ENCODE measurements at regions not wholly inside any gene's neighbourhood (a gene's known extent, or its start where the extent isn't known, plus 50 kb on each side); places are given as distances from the start of the nearest gene placed in this dataset.

DNA sequence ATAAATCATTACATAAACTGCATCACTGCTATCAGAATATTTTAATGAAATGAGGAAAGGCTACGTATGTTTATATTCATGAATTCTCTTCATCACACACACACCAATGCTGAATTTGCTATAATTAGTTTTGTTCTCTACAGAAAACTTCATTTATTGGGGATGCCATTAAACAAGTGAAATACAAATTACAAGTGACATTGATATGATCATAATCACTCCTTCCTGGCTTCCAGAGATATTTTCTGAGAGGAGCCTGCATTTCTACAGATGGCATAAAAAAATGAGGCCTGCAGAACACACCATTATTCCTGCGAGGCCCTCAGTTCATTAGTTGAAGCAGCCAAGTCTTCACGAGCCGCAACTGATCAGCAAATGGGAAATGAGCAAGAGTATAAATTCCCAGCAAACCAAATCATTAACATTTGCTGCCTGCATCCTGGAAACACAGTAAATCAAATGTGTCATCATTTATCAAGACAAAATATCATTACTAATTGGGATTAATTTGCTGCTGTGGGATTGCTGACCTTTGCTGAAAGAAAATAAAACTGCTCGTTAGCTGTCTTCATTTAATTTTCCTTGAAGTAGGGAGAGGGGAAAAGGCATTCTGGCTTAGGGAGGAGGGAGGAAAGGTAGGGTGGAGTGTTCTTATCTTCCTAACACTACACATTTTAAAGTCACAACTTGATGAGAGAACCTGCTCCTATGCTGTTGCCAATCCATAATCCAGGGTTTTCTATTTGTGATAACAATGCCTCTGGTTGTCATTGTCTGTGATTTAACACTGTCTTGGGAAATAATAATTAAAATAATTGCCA is 921.9 kb downstream of the SQOR start:
- Mint-ChIP-seq H3K9me3 (peaks cover 4% of the 10 kb centered on the region), H3K27me3 (ENCODE audit: low read depth) (no peaks in the 10 kb centered on the region), H3K27ac (ENCODE audit: unreplicated experiment) (no peak overlapping the region), H3K4me3 (no peak overlapping the region), H3K36me3 (ENCODE audit: low read depth) (no peaks in the 10 kb centered on the region), H3K4me1 (no peaks in the 10 kb centered on the region)
- TF ChIP-seq, protein P1, sequence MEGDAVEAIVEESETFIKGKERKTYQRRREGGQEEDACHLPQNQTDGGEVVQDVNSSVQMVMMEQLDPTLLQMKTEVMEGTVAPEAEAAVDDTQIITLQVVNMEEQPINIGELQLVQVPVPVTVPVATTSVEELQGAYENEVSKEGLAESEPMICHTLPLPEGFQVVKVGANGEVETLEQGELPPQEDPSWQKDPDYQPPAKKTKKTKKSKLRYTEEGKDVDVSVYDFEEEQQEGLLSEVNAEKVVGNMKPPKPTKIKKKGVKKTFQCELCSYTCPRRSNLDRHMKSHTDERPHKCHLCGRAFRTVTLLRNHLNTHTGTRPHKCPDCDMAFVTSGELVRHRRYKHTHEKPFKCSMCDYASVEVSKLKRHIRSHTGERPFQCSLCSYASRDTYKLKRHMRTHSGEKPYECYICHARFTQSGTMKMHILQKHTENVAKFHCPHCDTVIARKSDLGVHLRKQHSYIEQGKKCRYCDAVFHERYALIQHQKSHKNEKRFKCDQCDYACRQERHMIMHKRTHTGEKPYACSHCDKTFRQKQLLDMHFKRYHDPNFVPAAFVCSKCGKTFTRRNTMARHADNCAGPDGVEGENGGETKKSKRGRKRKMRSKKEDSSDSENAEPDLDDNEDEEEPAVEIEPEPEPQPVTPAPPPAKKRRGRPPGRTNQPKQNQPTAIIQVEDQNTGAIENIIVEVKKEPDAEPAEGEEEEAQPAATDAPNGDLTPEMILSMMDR (conservative IDR thresholded peaks at IDR 0.05), result no peak
- no peak for DNase-seq (ENCODE audit: low read depth, low spot score)

DNA sequence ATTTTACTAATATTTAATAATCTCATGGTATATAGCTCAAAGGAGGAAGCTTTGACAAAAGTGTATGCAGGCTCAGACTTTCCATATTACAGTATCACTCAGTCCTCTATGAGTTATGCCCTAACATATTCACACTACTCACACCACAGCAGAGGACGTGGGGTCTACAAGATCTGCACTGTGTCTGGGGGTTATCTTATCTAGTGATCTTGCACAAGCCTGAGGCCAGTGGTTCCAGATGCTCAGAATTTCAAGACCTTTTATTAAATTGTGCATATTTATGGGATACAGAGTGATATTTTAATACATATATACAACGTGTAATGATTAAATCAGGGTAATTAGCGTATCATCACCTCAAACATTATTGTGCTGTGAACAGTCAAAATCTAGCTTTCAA is 933.1 kb downstream of the SQOR start:
- Mint-ChIP-seq H3K4me3 (no peak overlapping the region), H3K36me3 (ENCODE audit: low read depth) (no peaks in the 10 kb centered on the region), H3K27me3 (ENCODE audit: low read depth) (no peaks in the 10 kb centered on the region), H3K4me1 (no peaks in the 10 kb centered on the region), H3K27ac (ENCODE audit: unreplicated experiment) (no peak overlapping the region), H3K9me3 (no peaks in the 10 kb centered on the region)
- TF ChIP-seq, protein P1 (conservative IDR thresholded peaks at IDR 0.05), result no peak
- DNase-seq (ENCODE audit: low read depth, low spot score), result no peak

DNA sequence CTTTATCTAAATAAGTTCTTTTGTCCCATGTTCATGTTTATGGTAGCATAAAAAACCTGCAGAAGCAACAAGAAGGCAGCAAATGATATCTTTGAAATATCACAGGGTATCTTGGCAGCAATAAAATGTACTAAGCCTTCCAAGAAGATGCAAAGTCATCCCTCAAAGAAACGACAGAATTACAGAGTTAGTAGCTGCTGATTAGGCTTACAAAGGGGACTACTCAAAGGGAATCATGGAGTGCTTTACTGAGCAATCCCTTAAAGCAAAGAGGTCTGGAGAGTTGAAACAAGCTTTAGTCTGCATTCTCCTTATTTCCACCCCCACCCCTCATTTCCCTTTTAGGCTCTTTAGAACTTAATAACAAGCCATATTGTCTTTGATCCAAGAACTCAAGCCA is 935.0 kb downstream of the SQOR start:
- H3K4me3 Mint-ChIP-seq, result no peak overlapping the region
- no peaks in the 10 kb centered on the region for H3K27me3 Mint-ChIP-seq (ENCODE audit: low read depth)
- no peaks in the 10 kb centered on the region for H3K36me3 Mint-ChIP-seq (ENCODE audit: low read depth)
- no peak for DNase-seq (ENCODE audit: low read depth, low spot score)
- no peak overlapping the region for H3K27ac Mint-ChIP-seq (ENCODE audit: unreplicated experiment)
- TF ChIP-seq, protein P1 (conservative IDR thresholded peaks at IDR 0.05), result no peak
- H3K9me3 Mint-ChIP-seq, result no peaks in the 10 kb centered on the region
- H3K4me1 Mint-ChIP-seq, result peaks cover 1% of the 10 kb centered on the region

DNA sequence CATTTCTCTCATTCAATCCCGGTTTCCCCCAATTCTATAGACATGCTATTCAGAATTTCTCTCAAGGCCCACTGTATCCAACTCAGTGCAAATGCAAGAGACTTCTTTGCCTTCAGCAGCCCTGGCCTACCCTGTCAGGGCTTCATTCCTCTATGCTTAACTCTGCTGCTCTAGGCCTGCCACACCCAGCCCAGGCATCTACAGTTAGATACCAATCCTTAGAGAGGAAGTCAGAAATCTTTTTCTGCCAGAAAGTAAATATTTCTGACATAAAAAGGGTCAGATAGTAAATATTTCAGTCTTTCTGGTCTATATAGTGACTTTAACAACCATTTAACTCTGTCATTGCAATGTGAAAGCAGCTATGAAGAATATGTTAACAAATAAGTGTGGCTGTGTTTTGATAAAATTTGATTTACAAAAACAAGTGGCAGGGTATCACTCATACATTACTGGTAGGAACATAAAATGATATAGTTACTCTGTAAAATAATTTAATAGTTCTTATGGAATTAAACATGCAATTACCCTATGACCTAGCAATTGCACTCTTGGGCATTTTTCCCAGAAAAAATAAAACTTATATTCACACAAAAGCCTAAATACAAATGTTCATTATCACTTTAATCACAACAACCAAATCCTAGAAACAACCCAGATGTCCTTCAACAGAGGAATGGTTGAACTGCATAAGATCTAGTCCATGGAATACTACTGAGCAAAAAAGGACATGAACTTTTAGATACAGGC is 942.0 kb downstream of the SQOR start:
- Mint-ChIP-seq H3K4me1 (peaks cover 5% of the 10 kb centered on the region), H3K9me3 (no peaks in the 10 kb centered on the region), H3K36me3 (ENCODE audit: low read depth) (no peaks in the 10 kb centered on the region), H3K27me3 (ENCODE audit: low read depth) (no peaks in the 10 kb centered on the region), H3K27ac (ENCODE audit: unreplicated experiment) (no peak overlapping the region), H3K4me3 (no peak overlapping the region)
- no peak for DNase-seq (ENCODE audit: low read depth, low spot score)
- TF ChIP-seq, protein P1 (conservative IDR thresholded peaks at IDR 0.05), result no peak

DNA sequence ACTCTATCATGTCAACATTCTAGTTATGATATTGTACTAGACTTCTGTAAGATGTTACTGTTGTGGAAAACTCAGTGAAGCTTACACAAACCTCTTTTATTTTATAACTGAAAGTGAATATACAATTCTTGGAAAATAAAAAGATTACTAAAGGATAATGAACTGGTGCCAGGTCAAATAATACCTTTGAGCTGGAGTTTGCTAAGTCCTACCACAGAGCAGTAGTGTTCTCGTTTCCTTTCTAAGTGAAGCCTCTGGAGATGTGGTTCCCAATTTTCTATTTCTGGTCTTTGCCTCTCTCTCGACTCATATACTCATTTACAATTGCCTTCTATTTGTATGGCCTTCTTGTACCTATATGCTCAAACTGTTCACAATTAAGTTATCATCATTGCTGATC is 942.9 kb downstream of the SQOR start:
- no peaks in the 10 kb centered on the region for H3K27me3 Mint-ChIP-seq (ENCODE audit: low read depth)
- no peak for DNase-seq (ENCODE audit: low read depth, low spot score)
- H3K4me1 Mint-ChIP-seq, result peaks cover 5% of the 10 kb centered on the region
- no peak overlapping the region for H3K4me3 Mint-ChIP-seq
- TF ChIP-seq, protein P1 (conservative IDR thresholded peaks at IDR 0.05), result no peak
- no peak overlapping the region for H3K27ac Mint-ChIP-seq (ENCODE audit: unreplicated experiment)
- H3K9me3 Mint-ChIP-seq, result no peaks in the 10 kb centered on the region
- no peaks in the 10 kb centered on the region for H3K36me3 Mint-ChIP-seq (ENCODE audit: low read depth)
